ENCODE measurements at regions not wholly inside any gene's neighbourhood (a gene's known extent, or its start where the extent isn't known, plus 50 kb on each side); places are given as distances from the start of the nearest gene placed in this dataset.

DNA sequence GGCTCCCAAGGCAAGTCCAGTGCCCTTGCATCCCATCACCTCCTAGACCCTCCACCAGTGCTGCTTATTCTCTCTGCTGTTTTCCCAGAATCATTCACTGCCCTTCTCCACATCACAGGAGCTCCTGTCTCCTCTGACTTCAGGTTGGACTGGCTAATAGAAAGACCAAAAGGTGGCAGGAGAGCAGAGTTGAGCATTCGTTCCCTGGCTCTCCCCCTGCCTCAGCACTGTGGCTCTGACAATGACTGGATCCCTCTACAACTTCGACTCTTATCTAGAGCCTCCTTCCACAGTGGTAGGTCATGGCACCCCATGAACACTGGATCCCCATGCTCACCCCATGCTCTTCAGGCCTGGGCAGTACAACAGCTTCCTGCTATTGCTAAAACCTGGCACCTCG lies 243.6 kb downstream of the LRRN1 start:
- H3K27ac Mint-ChIP-seq = no peak overlapping the region
- no peaks in the 10 kb centered on the region for H3K9me3 Mint-ChIP-seq

DNA sequence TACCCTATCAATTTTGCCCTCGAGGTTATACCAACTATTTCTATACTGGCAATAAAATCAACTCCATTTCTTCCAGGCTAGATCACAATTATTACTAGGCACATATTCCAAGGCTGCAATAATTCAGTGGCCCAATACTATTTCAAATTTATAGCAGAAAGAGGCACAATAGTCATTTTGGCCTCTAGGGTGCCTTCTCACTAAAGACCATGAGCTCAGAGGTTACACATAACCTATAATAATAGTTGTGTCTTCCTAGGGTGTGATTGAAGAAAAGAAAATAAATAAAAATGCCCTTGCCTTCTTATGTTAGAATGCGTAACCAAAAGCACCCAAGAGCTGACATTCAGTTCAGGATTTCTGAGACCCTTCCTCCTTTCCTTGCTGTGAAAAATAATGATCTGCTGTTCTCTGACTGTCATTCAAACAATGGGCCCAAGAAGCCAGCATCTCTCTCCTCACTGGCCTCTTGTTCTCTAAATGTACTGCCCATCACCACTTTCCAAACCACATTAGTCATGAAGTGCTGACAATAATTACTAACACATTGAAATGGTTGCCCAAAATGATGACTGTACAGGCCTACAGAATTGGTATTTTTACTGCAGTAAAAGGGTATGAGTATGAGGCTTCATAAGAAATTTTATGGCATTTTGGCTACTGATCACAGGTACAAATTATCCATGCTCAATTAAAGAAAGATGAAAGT lies 244.8 kb downstream of the LRRN1 start:
- H3K4me3 Mint-ChIP-seq = no peak overlapping the region
- no peaks in the 10 kb centered on the region for H3K36me3 Mint-ChIP-seq
- no peaks in the 10 kb centered on the region for H3K9me3 Mint-ChIP-seq
- H3K4me1 Mint-ChIP-seq = no peaks in the 10 kb centered on the region
- H3K27ac Mint-ChIP-seq = no peak overlapping the region
- no peak for DNase-seq
- H3K27me3 Mint-ChIP-seq (ENCODE audit: low read depth in 3 of 3) = peaks cover 0 to 3% (median 0%) of the 10 kb centered on the region in 3 donors

More for the DNA sequence above, 243.6 kb downstream of the LRRN1 start:
- no peaks in the 10 kb centered on the region for H3K4me1 Mint-ChIP-seq
- no peak for DNase-seq
- H3K27me3 Mint-ChIP-seq (ENCODE audit: low read depth in 3 of 3) = peaks cover 0 to 3% (median 0%) of the 10 kb centered on the region in 3 donors
- H3K4me3 Mint-ChIP-seq = no peak overlapping the region
- H3K36me3 Mint-ChIP-seq = peaks cover 0 to under 1% (median 0%) of the 10 kb centered on the region in 3 donors

DNA sequence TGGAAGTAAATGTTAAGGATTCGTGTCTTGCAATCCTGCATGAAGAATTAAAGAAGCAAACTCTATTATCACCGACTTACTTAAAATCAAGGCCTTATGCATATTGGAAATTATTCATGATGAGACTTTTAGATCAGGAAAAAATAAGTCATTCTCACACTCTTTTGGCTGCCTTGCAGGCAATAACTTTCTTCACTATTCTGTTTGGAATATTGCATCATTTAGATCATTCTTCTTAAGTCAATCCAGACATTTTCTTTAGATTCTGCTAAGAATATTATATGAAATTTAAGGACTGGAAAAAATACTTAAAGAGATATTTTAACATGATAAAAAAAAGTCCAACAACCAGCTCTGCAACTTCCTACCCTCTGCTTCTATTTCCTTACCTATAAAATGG lies 245.4 kb downstream of the LRRN1 start:
- DNase-seq = no peak
- peaks cover 0 to 3% (median 0%) of the 10 kb centered on the region in 3 donors for H3K27me3 Mint-ChIP-seq (ENCODE audit: low read depth in 3 of 3)
- H3K36me3 Mint-ChIP-seq = no peaks in the 10 kb centered on the region
- no peaks in the 10 kb centered on the region for H3K9me3 Mint-ChIP-seq
- no peak overlapping the region for H3K27ac Mint-ChIP-seq
- H3K4me3 Mint-ChIP-seq = no peak overlapping the region
- no peaks in the 10 kb centered on the region for H3K4me1 Mint-ChIP-seq

DNA sequence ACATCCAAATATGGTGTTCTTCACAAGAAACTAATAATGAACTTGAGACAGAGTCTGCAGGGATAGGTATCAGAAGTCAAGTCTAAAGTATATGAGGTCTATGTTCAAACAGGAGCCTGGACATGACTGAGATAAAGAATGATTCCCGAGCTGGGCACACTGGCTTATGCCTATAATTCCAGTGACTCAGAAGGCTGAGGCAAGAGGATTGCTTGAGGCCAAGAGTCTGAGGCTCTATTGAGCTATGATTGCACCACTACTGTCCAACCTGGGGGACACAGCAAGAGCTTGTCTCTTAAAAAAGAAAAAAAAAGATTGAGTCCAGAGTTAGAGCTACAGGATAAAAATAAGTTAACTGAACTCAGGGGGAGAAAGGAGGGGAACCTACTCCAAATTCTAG lies 246.5 kb downstream of the LRRN1 start:
- no peaks in the 10 kb centered on the region for H3K4me1 Mint-ChIP-seq

DNA sequence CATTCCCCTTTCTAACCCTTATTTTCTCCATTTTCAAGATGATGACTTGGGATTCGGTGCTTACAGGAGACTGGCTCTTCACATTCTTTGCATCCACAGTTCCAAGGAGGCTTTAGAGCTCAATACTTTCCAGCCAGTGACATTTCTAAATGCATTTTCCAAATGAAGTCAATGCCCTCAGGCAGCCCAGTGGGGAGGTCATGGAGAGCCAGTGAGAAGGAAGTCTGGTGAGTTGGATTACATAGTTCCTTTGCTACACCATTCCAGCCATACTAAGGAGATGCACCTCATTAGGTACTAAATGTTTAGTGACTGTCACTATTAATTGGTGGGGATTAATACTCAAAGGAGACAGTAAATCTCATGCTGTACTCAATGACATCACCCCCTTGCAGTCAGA lies 248.1 kb downstream of the LRRN1 start:
- no peak overlapping the region for H3K27ac Mint-ChIP-seq
- H3K36me3 Mint-ChIP-seq = peaks cover 0 to 6% (median 0%) of the 10 kb centered on the region in 3 donors
- no peak overlapping the region for H3K4me3 Mint-ChIP-seq
- no peak for DNase-seq
- peaks cover 2 to 4% (median 3%) of the 10 kb centered on the region in 3 donors for H3K27me3 Mint-ChIP-seq (ENCODE audit: low read depth in 3 of 3)
- H3K4me1 Mint-ChIP-seq = no peaks in the 10 kb centered on the region
- no peaks in the 10 kb centered on the region for H3K9me3 Mint-ChIP-seq

More for the DNA sequence above, 246.5 kb downstream of the LRRN1 start:
- H3K27me3 Mint-ChIP-seq (ENCODE audit: low read depth in 3 of 3) = peaks cover under 1 to 3% (median 2%) of the 10 kb centered on the region in 3 donors
- no peaks in the 10 kb centered on the region for H3K36me3 Mint-ChIP-seq
- H3K9me3 Mint-ChIP-seq = no peaks in the 10 kb centered on the region
- no peak overlapping the region for H3K4me3 Mint-ChIP-seq
- no peak overlapping the region for H3K27ac Mint-ChIP-seq
- DNase-seq = no peak

DNA sequence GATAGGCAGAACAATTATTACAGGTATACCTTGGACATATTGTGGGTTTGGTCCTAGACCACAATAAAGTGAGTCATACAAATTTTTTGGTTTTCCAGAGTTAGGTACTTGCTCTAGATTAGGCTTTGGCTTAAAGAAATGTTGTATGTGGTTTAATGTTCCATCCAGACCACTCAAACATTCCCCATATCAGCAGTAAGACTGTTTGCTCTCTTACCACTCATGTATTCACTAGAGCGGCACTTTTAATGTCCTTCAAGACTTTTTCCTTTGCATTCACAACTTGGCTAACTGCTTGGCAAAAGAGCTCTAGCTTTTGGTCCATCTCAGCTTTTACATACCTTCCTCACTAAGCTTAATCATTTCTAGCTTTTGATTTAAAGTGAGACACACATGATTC lies 250.5 kb upstream of the SETMAR start:
- no peak for DNase-seq
- H3K9me3 Mint-ChIP-seq = no peaks in the 10 kb centered on the region
- peaks cover 5 to 8% (median 7%) of the 10 kb centered on the region in 3 donors for H3K36me3 Mint-ChIP-seq
- no peak overlapping the region for H3K4me3 Mint-ChIP-seq
- no peaks in the 10 kb centered on the region for H3K4me1 Mint-ChIP-seq
- peaks cover 0 to 6% (median 4%) of the 10 kb centered on the region in 3 donors for H3K27me3 Mint-ChIP-seq (ENCODE audit: low read depth in 3 of 3)
- no peak overlapping the region for H3K27ac Mint-ChIP-seq

DNA sequence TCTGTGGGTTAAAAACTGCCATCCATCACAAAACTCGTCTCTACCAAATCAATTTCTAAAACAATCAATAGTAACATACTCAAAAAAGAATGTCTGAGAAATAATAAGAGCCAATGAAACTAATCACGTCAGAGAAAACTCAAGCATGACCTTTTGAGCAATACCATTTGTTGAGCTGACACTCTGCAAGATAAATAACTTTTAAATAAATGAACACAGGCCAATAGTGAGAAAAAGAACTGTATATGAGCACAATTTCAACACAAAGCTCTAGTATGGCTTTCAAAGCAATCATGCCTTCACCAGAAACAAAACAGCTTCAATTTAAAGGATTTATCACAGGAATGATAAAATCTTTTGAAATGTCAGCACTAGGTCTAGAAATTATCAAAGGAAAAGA lies 249.2 kb upstream of the SETMAR start:
- no peak overlapping the region for H3K27ac Mint-ChIP-seq
- no peak for DNase-seq
- no peak overlapping the region for H3K4me3 Mint-ChIP-seq
- H3K4me1 Mint-ChIP-seq = no peaks in the 10 kb centered on the region
- peaks cover 0 to 6% (median 4%) of the 10 kb centered on the region in 3 donors for H3K27me3 Mint-ChIP-seq (ENCODE audit: low read depth in 3 of 3)
- H3K9me3 Mint-ChIP-seq = no peaks in the 10 kb centered on the region
- H3K36me3 Mint-ChIP-seq = peaks cover 5 to 10% (median 8%) of the 10 kb centered on the region in 3 donors

DNA sequence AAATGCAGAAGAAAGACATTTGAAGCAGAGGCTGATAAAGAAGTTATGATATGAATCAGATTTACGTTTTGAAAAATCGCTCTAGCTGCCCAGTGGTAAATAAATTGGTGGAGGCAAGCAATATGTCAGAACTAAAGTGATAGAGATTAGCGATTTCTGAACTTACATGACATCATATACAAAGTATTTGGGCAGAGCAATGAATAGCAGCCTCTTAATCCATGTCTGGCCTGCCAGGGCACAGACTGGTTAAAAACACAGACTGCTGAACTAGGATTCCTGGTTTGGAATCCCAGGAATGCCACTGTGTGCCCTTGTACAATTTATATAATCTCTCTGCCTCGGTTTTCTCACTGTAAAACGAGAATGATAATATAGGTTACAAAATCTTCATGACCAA lies 243.1 kb upstream of the SETMAR start:
- H3K4me3 Mint-ChIP-seq = no peak overlapping the region
- H3K27me3 Mint-ChIP-seq (ENCODE audit: low read depth in 3 of 3) = peaks cover 0 to 3% (median 2%) of the 10 kb centered on the region in 3 donors
- H3K36me3 Mint-ChIP-seq = peaks cover 3 to 5% (median 3%) of the 10 kb centered on the region in 3 donors
- H3K4me1 Mint-ChIP-seq = peaks cover 13 to 14% of the 10 kb centered on the region in 2 donors
- H3K9me3 Mint-ChIP-seq = peaks cover 0 to 3% (median 0%) of the 10 kb centered on the region in 6 donors
- no peak for DNase-seq
- H3K27ac Mint-ChIP-seq = no peak overlapping the region

- H3K27me3 Mint-ChIP-seq (ENCODE audit: low read depth in 3 of 3) = peaks cover 0 to 3% (median 2%) of the 10 kb centered on the region in 3 donors
- peaks cover 3 to 4% (median 3%) of the 10 kb centered on the region in 3 donors for H3K36me3 Mint-ChIP-seq
- no peak overlapping the region for H3K27ac Mint-ChIP-seq
- no peak for DNase-seq
- peaks cover 0 to 3% (median 0%) of the 10 kb centered on the region in 6 donors for H3K9me3 Mint-ChIP-seq
- peaks cover 13 to 14% of the 10 kb centered on the region in 2 donors for H3K4me1 Mint-ChIP-seq
- H3K4me3 Mint-ChIP-seq = no peak overlapping the region
Measured at GRCh38 chr3:4060603-4061002, 242.6 kb upstream of the SETMAR start.

- Mint-ChIP-seq H3K36me3 (peaks cover 0 to 3% (median 3%) of the 10 kb centered on the region in 3 donors), H3K4me1 (peaks cover 13 to 14% of the 10 kb centered on the region in 2 donors), H3K27ac (peak overlapping the region in 1 of 6 donors; percentile 45), H3K4me3 (no peak overlapping the region), H3K9me3 (peaks cover 0 to 3% (median 0%) of the 10 kb centered on the region in 6 donors), H3K27me3 (ENCODE audit: low read depth in 3 of 3) (peaks cover 0 to 3% (median 2%) of the 10 kb centered on the region in 3 donors)
- no peak for DNase-seq
Measured at GRCh38 chr3:4061195-4061594, 242.0 kb upstream of the SETMAR start.

DNA sequence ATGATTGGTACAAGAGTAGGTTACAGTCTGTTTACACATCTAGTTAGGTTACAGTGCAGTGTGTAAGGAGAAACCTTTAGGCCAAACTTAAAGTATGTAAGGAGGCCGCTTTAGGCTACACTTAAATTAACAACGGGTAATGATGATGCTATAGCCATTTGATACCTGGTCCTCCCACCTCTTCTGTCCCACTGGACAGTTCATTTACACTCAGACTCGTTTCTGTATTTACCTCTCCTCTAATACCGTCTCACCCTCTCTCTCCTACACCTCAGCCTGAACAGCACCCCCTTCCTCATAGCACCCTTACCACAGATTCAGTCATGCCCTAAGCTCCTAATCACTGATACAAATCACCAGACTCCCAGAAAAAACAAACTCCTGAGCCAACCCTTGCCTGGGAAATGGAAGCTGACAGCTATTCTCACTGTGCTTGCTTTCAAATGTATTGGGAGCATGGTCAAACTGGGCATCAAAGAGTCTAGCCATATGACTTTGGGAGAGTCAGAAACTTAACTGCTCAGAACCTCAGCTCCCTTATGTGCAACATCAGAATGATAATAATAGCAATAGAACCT lies 241.3 kb upstream of the SETMAR start:
- peak overlapping the region in 4 of 6 donors; percentile 3 to 50 (median 32) for H3K27ac Mint-ChIP-seq
- H3K27me3 Mint-ChIP-seq (ENCODE audit: low read depth in 3 of 3) = peaks cover 0 to 3% (median 2%) of the 10 kb centered on the region in 3 donors
- H3K9me3 Mint-ChIP-seq = peaks cover 0 to 3% (median 0%) of the 10 kb centered on the region in 6 donors
- DNase-seq = no peak
- H3K36me3 Mint-ChIP-seq = peaks cover 4 to 7% (median 5%) of the 10 kb centered on the region in 3 donors
- H3K4me1 Mint-ChIP-seq = peaks cover 13 to 14% of the 10 kb centered on the region in 2 donors
- peak overlapping the region in 1 of 5 donors; percentile 31 for H3K4me3 Mint-ChIP-seq

- Mint-ChIP-seq H3K4me1 (peaks cover 13 to 14% of the 10 kb centered on the region in 2 donors), H3K4me3 (no peak overlapping the region)
Measured at GRCh38 chr3:4062621-4063020, 240.5 kb upstream of the SETMAR start.

GRCh38 chr3:4063916-4064574 lies 239.1 kb upstream of the SETMAR start:
- H3K9me3 Mint-ChIP-seq = peaks cover 0 to 3% (median 0%) of the 10 kb centered on the region in 6 donors
- no peak overlapping the region for H3K4me3 Mint-ChIP-seq
- peaks cover 13 to 14% of the 10 kb centered on the region in 2 donors for H3K4me1 Mint-ChIP-seq
- no peak overlapping the region for H3K27ac Mint-ChIP-seq
- H3K27me3 Mint-ChIP-seq (ENCODE audit: low read depth in 3 of 3) = peaks cover 0 to 3% (median 0%) of the 10 kb centered on the region in 3 donors
- H3K36me3 Mint-ChIP-seq = peaks cover 9 to 18% (median 10%) of the 10 kb centered on the region in 3 donors
- DNase-seq = no peak

More at GRCh38 chr3:4062621-4063020, 240.5 kb upstream of the SETMAR start:
- Mint-ChIP-seq H3K9me3 (peaks cover 0 to 3% (median 0%) of the 10 kb centered on the region in 6 donors), H3K27ac (peak overlapping the region in 1 of 6 donors; percentile 45), H3K36me3 (peaks cover 5 to 14% (median 12%) of the 10 kb centered on the region in 3 donors), H3K27me3 (ENCODE audit: low read depth in 3 of 3) (peaks cover 0 to 3% (median 0%) of the 10 kb centered on the region in 3 donors)
- DNase-seq = no peak

- Mint-ChIP-seq H3K27me3 (ENCODE audit: low read depth in 3 of 3) (peaks cover 0 to 3% (median 0%) of the 10 kb centered on the region in 3 donors), H3K9me3 (peaks cover 0 to 3% (median 0%) of the 10 kb centered on the region in 6 donors), H3K4me3 (no peak overlapping the region), H3K27ac (no peak overlapping the region), H3K36me3 (peaks cover 9 to 18% (median 10%) of the 10 kb centered on the region in 3 donors), H3K4me1 (peaks cover 13 to 14% of the 10 kb centered on the region in 2 donors)
- no peak for DNase-seq
Measured at GRCh38 chr3:4065085-4065484, 238.1 kb upstream of the SETMAR start.

All from immature natural killer cell (primary cell).